Loucy (cell line): ENCODE measurements at regions not wholly inside any gene's neighbourhood (a gene's known extent, or its start where the extent isn't known, plus 50 kb on each side); places are given as distances from the start of the nearest gene placed in this dataset.

Experiments used
- EZH2phosphoT487 ChIP-seq: fragments of 200-600 bp; IDR thresholded peaks from 2 replicates; pipeline ENCODE4 v1.6.1; 2018; ENCODE audit warnings: antibody characterized with exemption, mild to moderate bottlenecking, moderate library complexity, borderline replicate concordance
- TF ChIP-seq, protein P1 (sequence below): fragments of 200-600 bp; sonication (generic); conservative IDR thresholded peaks from 2 replicates; pipeline ENCODE4 v1.5.1; 2014; ENCODE audit warnings: mild to moderate bottlenecking, antibody characterized with exemption, low read length

DNA sequence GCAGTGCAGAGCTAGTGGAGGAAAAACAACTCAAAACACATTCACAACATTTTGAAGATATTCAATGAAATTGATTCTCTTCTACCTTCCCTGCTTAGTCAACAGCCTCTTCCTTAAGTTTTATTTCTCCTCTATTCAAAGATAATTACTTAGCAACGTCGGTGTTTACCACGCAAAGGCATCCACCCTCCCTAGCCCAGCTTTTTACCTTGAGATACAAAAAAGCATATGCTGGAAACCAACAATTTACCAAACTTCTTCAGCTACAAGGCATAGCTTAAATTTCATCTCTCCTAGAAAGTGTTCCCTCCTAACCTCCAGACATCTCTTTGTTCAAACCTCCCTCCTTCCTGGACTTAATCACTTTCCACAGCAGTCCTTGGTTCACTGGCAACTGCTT is 102.8 kb upstream of the SOD1 start:
- no peak for TF ChIP-seq EZH2phosphoT487
- TF ChIP-seq, protein P1, sequence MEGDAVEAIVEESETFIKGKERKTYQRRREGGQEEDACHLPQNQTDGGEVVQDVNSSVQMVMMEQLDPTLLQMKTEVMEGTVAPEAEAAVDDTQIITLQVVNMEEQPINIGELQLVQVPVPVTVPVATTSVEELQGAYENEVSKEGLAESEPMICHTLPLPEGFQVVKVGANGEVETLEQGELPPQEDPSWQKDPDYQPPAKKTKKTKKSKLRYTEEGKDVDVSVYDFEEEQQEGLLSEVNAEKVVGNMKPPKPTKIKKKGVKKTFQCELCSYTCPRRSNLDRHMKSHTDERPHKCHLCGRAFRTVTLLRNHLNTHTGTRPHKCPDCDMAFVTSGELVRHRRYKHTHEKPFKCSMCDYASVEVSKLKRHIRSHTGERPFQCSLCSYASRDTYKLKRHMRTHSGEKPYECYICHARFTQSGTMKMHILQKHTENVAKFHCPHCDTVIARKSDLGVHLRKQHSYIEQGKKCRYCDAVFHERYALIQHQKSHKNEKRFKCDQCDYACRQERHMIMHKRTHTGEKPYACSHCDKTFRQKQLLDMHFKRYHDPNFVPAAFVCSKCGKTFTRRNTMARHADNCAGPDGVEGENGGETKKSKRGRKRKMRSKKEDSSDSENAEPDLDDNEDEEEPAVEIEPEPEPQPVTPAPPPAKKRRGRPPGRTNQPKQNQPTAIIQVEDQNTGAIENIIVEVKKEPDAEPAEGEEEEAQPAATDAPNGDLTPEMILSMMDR: no peak
